Suppressor macrophage treated with lipopolysaccharide for 4 hours (primary cell): ENCODE measurements at regions not wholly inside any gene's neighbourhood (a gene's known extent, or its start where the extent isn't known, plus 50 kb on each side); places are given as distances from the start of the nearest gene placed in this dataset.
"Not testable (repeated sequence)": the region's sequence is repeated elsewhere in the genome, so short reads cannot be mapped to it uniquely, and the experiment has no call there.

Source experiments
- DNase-seq: peaks from one replicate; pipeline ENCODE4 v3.0.0-alpha.2; 2020

DNA sequence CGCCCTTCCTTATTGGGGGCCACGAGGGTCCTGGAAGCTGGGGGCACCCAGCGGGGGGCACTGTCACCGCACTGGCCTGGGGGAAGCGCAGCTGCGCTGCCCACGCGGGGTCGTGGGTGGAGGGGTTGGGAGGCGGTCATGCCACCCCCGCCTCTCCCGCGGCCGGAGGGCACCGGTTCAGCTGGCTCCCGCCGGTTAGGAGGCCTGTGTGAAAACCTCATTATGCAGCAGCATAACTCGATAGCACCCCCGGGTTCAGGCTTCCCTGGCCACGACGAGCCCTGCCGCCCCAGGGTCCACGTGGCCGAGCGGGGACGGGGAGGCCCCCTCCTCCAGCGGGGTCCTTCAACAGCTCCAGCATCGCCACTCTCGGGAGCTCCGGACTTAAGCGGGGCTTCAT, 91.2 kb upstream of the ERCC6L2 start:
- no peak for DNase-seq

DNA sequence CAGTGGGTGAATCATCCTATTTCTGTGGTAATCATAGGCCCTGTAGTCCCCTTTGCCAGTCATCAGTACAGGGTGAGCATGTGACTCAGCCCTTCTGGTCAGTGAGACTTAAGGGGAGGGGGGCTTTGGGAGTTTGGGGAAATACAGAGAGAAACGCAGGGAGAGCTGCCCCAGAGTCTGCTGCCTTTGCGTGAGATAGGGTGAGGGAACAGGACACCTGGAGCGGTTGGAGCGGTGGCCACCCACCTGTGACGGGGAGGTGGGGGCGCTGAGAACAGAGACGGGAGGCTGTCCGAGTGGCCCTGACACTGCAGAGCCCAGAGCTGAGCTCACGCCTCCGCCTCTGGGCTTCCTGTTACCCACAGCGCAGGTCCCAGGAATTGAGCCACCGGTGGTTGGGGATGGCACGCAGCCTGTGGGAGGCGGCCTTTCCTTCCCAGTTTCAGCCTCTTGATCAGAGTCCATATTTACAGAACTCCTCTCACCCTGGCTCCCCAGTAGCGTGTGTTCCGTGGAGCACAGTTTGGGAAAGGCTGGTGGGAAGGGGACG, 92.0 kb upstream of the ERCC6L2 start:
- DNase-seq = no peak

DNA sequence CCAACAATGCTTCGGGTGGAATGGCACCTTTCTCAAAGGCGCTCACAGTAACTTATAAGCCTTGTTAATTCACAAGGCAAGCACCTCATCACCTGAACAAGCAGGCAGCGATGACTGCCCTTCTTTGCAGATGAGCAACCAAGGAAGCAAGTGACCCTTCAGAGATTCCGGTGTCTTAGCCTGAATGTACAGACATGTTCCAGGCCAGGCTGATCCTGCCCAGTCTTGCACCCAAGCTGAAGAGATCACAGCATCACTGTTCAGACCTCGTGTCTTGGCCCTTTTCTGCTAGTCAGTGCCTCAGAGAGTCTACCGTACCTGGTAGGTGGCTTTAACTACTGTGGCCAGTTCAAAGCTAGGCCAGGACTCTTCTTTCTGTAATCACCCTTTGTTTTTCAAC, 94.7 kb upstream of the ERCC6L2 start:
- DNase-seq = no peak

DNA sequence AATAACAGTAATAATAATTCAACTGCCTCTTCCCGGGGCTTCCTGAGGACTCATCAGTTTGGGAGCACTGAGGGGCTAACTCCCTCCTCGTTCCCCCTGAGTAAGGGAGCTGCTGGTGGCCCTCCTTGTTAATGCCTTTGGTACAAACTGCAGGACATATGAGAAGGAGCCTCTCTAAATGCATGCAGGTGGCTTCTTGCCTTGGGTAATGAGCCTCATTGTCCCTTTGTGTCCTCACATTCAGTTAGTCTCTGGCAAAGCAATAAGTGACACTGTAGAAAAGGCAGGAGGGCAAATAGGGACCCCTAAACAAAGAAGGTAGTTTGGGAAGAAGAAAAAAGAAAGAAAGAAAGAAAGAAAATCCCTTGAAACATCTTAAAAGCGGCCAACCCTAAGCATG, 95.4 kb upstream of the ERCC6L2 start:
- DNase-seq = no peak

DNA sequence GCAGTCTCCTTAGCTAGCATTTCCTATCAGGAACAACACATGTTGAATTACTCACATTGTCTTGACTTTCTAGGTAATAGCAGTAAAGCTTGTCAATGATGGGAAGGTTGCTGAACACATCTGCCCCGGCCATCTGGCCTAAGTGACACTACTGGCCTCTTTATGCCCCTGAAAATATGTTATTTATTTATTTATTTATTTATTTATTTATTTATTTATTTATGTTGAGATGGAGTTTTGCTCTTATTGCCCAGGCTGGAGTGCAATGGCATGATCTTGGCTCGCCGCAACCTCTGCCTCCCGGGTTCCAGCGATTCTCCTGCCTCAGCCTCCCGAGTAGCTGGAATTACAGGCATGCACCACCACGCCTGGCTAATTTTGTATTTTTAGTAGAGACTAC, 95.9 kb upstream of the ERCC6L2 start:
- not testable (repeated sequence) for DNase-seq

- DNase-seq = no peak
Measured at GRCh38 chr9:95778957-95779356, 96.5 kb upstream of the ERCC6L2 start.

DNA sequence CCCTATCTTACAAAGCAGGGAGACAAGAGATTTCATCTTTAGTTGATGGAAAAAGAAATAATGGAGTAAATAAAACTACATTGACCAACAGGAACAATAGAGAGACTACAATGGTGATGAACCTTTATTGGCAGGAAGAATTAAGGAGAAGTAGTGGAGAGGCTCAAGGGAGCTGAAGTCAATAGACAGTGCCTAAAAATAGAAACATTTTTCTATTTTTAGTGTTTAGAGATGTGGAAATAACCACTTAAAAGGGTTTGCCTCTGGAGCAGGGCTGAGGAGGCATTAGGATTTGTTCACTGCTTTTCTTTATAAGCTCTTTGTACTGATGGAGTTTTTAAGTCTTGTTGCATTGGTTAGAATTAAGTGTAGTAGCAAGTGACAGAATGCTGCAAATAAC, 98.4 kb upstream of the ERCC6L2 start:
- no peak for DNase-seq

- DNase-seq = no peak
Measured at GRCh38 chr9:95776176-95776575, 99.3 kb upstream of the ERCC6L2 start.

DNA sequence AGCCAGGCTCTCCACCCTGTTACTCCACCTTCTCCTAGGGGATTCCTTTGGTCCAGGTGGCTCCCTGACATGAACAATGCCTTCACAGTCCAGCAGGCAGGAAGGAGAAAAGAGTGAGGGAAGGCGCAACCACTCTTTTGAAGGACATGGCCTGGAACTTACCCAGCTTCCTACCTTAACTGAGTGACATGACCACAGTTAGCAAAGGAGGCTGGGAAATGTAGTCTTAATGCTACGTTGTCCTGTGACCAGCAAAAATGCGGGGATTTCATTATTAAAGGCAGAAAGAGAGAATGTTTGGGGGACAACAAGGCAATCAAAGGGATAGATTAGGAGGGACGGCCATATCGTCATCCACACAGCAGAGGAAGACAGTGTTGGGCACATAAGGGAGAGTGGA, 100.3 kb upstream of the ERCC6L2 start:
- no peak for DNase-seq

DNA sequence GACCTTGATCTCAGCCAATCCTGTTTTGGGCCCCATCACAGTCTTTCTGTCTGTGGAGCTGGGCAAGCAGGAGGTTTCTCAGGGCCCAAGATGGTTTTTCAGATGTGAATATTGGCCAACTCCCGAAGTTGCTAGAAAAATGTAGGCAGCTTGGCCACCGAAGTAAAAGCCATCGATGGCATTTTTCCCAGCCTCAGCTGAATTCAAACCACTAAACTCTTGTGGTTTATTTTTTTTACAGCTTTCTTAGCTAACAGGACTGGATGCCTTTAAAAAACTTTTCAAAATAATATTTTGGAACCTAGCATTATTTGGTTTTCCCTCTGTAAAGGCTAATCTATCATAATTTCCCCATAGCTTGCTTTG, 102.5 kb upstream of the ERCC6L2 start:
- DNase-seq = no peak

- no peak for DNase-seq
Measured at GRCh38 chr9:95772320-95773052, 103.0 kb upstream of the ERCC6L2 start.

- no peak for DNase-seq
Measured at GRCh38 chr9:95771556-95772246, 103.8 kb upstream of the ERCC6L2 start.

- DNase-seq = no peak
Measured at GRCh38 chr9:95770653-95771131, 104.8 kb upstream of the ERCC6L2 start.

GRCh38 chr9:95769909-95770433, 105.5 kb upstream of the ERCC6L2 start:
- DNase-seq = no peak

GRCh38 chr9:95769473-95769872, 106.0 kb upstream of the ERCC6L2 start:
- DNase-seq = no peak

GRCh38 chr9:95766906-95767305, 108.6 kb upstream of the ERCC6L2 start:
- no peak for DNase-seq

DNA sequence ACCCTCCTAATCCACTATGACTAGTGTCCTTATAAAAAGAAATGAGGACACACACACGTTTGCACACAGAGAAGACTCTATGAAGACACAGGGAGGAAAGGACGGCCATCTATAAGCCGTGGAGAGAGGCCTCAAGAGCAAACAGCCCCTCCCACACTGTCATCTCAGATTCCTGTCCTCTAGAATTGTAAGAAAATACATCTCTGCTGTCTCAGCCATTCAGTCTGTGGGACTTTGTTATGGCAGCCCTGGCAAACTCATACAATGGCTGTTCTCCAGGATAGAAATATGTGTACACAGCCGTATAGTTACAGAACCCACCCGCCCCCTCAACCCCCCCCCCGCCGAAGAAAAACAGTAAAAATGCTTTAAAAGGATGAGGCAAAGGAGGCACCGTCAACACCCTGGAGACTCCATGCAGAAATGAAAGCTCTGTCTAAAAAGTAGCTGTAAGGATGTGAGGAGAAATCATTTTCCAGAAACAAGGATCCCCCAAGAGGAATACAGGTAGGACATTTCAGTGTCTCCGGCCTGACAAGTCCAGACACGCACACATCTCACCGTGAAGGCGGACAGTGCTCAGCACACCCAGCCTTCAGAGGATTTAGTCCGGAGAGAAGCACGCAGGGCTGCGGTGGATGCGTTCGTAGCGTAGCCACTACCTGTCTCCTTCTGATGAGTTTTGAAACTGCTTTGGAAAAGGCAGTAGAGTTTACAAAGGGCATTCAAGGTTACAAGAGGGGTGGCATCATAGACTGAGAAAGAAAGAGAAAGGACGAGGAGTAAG, 110.8 kb upstream of the ERCC6L2 start:
- no peak for DNase-seq

DNA sequence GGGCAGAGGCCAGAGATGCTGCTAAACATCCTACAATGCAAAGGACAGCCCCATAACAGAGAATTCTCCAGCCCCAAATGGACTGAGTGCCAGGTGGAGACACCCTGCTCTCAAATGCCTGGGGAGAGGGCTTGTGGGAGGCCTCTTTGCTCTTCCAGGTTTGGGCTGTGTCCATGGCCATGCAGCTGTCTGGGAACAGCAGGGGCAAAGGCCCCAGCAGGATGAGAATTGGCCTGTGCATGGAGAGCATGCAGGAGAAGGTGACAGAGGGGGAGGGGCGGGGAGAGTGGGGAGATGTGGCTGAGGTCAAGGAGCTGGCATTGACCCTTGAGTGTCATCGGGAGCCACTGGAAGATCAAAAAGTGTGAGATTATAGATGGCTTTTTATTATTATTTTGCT, 111.5 kb upstream of the ERCC6L2 start:
- no peak for DNase-seq

GRCh38 chr9:95763006-95763405, 112.5 kb upstream of the ERCC6L2 start:
- DNase-seq = no peak

DNA sequence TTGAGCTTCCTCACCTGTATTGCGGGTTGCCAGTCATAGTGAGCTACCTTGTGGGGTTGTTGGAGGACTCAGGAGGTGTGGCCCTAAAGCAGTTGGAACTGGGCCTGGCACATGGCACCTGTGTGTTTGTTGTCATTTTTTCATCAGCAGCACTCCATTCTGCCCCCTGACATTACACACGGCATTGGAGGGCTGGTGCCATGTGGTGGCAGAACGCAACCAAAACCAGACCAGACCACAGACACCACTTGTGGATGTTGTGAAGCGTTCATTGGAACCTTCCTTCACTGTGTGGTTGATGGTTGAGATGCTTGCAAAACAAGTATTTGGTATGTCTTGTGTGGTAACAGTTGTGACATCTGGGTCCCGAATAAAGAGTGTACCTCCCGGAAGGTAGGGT, 113.2 kb upstream of the ERCC6L2 start:
- no peak for DNase-seq

- no peak for DNase-seq
Measured at GRCh38 chr9:95760791-95761190, 114.7 kb upstream of the ERCC6L2 start.

- DNase-seq = no peak
Measured at GRCh38 chr9:95757439-95757838, 118.1 kb upstream of the ERCC6L2 start.

GRCh38 chr9:95756986-95757385, 118.5 kb upstream of the ERCC6L2 start:
- no peak for DNase-seq
